K562 (cell line): ENCODE measurements at regions not wholly inside any gene's neighbourhood (a gene's known extent, or its start where the extent isn't known, plus 50 kb on each side); places are given as distances from the start of the nearest gene placed in this dataset.

Source experiments
- ATAC-seq: fragments of 200-7000 bp; cut with Tn5 transposase; 3 replicates; pipeline ENCODE4 v1.9.1; 2020; ENCODE audit warnings: moderate library complexity
- BruUV-seq: library from RNA; stranded (reverse); fragments of 400-500 nt; replicated peaks from 2 replicates; lab custom pipeline; 2021; lab: Mats Ljungman, UMichigan
- CTCF ChIA-PET: fragments of 300-600 bp; formaldehyde crosslinking; extraction: SDS; loops from one replicate; lab custom pipeline; 2021; ENCODE audit warnings: low intra/inter-chr PET ratio; lab: Yijun Ruan, JAX
- POLR2A ChIA-PET: fragments of 300-600, 350-650 bp; sonication (Branson Sonifier 250); formaldehyde crosslinking; extraction: SDS; loops from one replicate; lab custom pipeline; 2021; ENCODE audit warnings: antibody characterized with exemption, inconsistent platforms; lab: Yijun Ruan, JAX
- DNase-seq, 4 experiments: peaks; one replicate each; pipeline versions ENCODE4 v3.0.0 to v3.0.0-alpha.2; 2011 to 2018; ENCODE audit warnings: low spot score in 3 of 4, mixed read lengths in 3 of 4; ENCODE audit errors: extremely low read depth in 1 of 4
- FAIRE-seq: peaks from 2 replicates; lab custom pipeline; 2011; peaks lifted over from hg19 to GRCh38; lab: Jason Lieb, UNC
- H2AFZ ChIP-seq: 2 replicates; pipeline ENCODE4 v1.6.0; 2011; ENCODE audit warnings: low read depth, low read length, control low read depth, inconsistent platforms
- H3K27ac ChIP-seq: fragments of 200-600 bp; 3 replicates; pipeline ENCODE4 v1.8.0; 2011; ENCODE audit warnings: low read depth, mild to moderate bottlenecking, control low read depth, inconsistent platforms, low read length, moderate library complexity, mixed read lengths; ENCODE audit errors: extremely low read depth
- H3K27me3 ChIP-seq, 2 experiments: fragments of 300-600 bp in 1 of 2; 2 replicates in 1 of 2; 3 replicates in 1 of 2; pipeline versions ENCODE4 v1.6.0 to v1.8.0; 2011; ENCODE audit warnings: inconsistent platforms in 2 of 2, low read length in 2 of 2, mild to moderate bottlenecking in 1 of 2, mixed read lengths in 1 of 2, moderate library complexity in 1 of 2; ENCODE audit not compliant: control insufficient read depth in 2 of 2, insufficient read depth in 2 of 2
- H3K36me3 ChIP-seq: fragments of 300-600 bp; 3 replicates; pipeline ENCODE4 v1.8.0; 2011; ENCODE audit warnings: mild to moderate bottlenecking, low read length, inconsistent platforms; ENCODE audit not compliant: control insufficient read depth, insufficient read depth
- H3K4me1 ChIP-seq, 2 experiments: fragments of 200-600 bp in 1 of 2; replicated peaks in 1 of 2; 2 replicates in 1 of 2; 3 replicates in 1 of 2; pipeline versions ENCODE4 v1.5.1 to v1.8.0; 2011; ENCODE audit warnings: inconsistent platforms in 2 of 2, low read length in 2 of 2, mild to moderate bottlenecking in 1 of 2, mixed read lengths in 1 of 2, moderate library complexity in 1 of 2; ENCODE audit not compliant: control insufficient read depth in 2 of 2, insufficient read depth in 2 of 2
- H3K4me2 ChIP-seq: 2 replicates; pipeline ENCODE4 v1.6.1; 2011; ENCODE audit warnings: low read length, control low read depth, inconsistent platforms, mixed read lengths; ENCODE audit not compliant: insufficient read depth
- H3K4me3 ChIP-seq: fragments of 200-600 bp; sonication (generic), shearing (Covaris generic); 2 replicates; pipeline ENCODE4 v1.5.1; 2016; ENCODE audit warnings: control low read depth, inconsistent platforms
- H3K79me2 ChIP-seq: fragments of 200-600 bp; 3 replicates; pipeline ENCODE4 v1.8.0; 2011; ENCODE audit warnings: low read length, inconsistent platforms; ENCODE audit not compliant: control insufficient read depth, insufficient read depth
- H3K9ac ChIP-seq, 2 experiments: 2 replicates each; pipeline versions ENCODE4 v1.6.0 to v1.6.1; 2011; ENCODE audit warnings: low read depth in 2 of 2, low read length in 2 of 2, control low read depth in 1 of 2, inconsistent platforms in 1 of 2, mild to moderate bottlenecking in 1 of 2, mixed read lengths in 1 of 2; ENCODE audit not compliant: insufficient read depth in 1 of 2
- H3K9me1 ChIP-seq: one replicate; pipeline ENCODE4 v1.6.0; 2011; ENCODE audit warnings: inconsistent platforms, mild to moderate bottlenecking, low read length, moderate library complexity; ENCODE audit not compliant: control insufficient read depth, insufficient read depth
- H3K9me3 ChIP-seq: replicated peaks from 2 replicates; pipeline ENCODE4 v1.5.1; 2011; ENCODE audit warnings: low read depth, low read length, inconsistent platforms; ENCODE audit not compliant: control insufficient read depth, insufficient read depth
- H4K20me1 ChIP-seq: replicated peaks from 2 replicates; pipeline ENCODE4 v1.6.1; 2011; ENCODE audit warnings: low read length, inconsistent platforms, mixed read lengths; ENCODE audit not compliant: control insufficient read depth, insufficient read depth
- ATF1 ChIP-seq, 2 experiments: fragments of 450-650 bp in 1 of 2; IDR thresholded peaks; 2 replicates each; pipeline ENCODE4 v1.6.1; 2016; ENCODE audit warnings: missing compliant biosample characterization in 1 of 2, missing genetic modification characterization in 1 of 2
- BACH1 ChIP-seq: fragments of 200-800 bp; sonication (Bioruptor generic); IDR thresholded peaks from 2 replicates; pipeline ENCODE4 v1.6.1; 2016; ENCODE audit warnings: missing genetic modification characterization, missing compliant biosample characterization
- MAFF ChIP-seq: IDR thresholded peaks from 2 replicates; pipeline ENCODE4 v1.6.1; 2012; ENCODE audit warnings: low read length, improper control_type of control experiment
- ZNF134 ChIP-seq: fragments of 250-450 bp; sonication (Bioruptor Pico); conservative IDR thresholded peaks from 2 replicates; pipeline ENCODE4 v1.4.0; 2020
- WGBS: fragments of 100-300 bp; shearing (Covaris generic); methylation state at CpG from one replicate; pipeline ENCODE4 v1.1.6; 2016; ENCODE audit warnings: low coverage, mixed read lengths; ENCODE audit not compliant: insufficient coverage; ENCODE audit errors: missing lambda C conversion rate; 5-methylcytosine and 5-hydroxymethylcytosine counted together
- in situ Hi-C: fragments of 300-500 bp; cut with MboI; formaldehyde crosslinking; loops from 4 replicates; pipeline ENCODE4 v1.15.0; 2018; ENCODE audit warnings: inconsistent platforms, mixed read lengths
- intact Hi-C: fragments of 100-400 bp; cut with micrococcal nuclease; formaldehyde crosslinking; loops from 2 replicates; pipeline ENCODE4 v1.14.2; 2022
- TF ChIP-seq, protein P1 (sequence below): fragments of 250-450 bp; sonication (Bioruptor Pico); IDR thresholded peaks from 2 replicates; pipeline ENCODE4 v1.4.0; 2020; ENCODE audit warnings: borderline replicate concordance

DNA sequence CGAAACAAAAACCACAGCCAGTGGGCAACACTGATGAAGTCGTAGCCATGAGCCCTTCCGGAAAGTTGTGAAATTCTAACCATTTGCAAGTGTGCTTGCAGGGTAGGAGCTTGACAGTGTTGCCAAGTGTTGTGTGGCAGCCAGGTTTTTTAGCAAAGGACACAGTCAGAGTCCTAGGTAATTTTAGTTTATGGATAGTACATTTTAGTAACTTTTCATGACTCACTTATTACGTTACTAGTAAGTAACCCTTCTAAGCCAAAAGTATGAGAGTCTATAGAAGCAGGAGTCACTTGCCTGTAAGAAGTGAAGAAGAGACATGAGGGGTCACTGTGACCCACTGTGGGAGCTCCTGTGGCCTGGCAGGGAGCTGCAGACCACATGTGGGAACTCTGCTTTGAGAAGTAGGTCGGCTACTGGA, 54.8 kb upstream of the ADPGK start (continued):
- TF ChIP-seq, protein P1, sequence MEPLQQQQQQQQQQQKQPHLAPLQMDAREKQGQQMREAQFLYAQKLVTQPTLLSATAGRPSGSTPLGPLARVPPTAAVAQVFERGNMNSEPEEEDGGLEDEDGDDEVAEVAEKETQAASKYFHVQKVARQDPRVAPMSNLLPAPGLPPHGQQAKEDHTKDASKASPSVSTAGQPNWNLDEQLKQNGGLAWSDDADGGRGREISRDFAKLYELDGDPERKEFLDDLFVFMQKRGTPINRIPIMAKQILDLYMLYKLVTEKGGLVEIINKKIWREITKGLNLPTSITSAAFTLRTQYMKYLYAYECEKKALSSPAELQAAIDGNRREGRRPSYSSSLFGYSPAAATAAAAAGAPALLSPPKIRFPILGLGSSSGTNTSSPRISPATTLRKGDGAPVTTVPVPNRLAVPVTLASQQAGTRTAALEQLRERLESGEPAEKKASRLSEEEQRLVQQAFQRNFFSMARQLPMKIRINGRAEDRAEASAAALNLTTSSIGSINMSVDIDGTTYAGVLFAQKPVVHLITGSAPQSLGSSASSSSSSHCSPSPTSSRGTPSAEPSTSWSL (CRISPR knock-in tag), result no peak
- no peak for TF ChIP-seq MAFF
- TF ChIP-seq ZNF134 (CRISPR knock-in tag), result no peak
- TF ChIP-seq BACH1 (tag), result no peak
- TF ChIP-seq, all 486 proteins: peak for 0

DNA sequence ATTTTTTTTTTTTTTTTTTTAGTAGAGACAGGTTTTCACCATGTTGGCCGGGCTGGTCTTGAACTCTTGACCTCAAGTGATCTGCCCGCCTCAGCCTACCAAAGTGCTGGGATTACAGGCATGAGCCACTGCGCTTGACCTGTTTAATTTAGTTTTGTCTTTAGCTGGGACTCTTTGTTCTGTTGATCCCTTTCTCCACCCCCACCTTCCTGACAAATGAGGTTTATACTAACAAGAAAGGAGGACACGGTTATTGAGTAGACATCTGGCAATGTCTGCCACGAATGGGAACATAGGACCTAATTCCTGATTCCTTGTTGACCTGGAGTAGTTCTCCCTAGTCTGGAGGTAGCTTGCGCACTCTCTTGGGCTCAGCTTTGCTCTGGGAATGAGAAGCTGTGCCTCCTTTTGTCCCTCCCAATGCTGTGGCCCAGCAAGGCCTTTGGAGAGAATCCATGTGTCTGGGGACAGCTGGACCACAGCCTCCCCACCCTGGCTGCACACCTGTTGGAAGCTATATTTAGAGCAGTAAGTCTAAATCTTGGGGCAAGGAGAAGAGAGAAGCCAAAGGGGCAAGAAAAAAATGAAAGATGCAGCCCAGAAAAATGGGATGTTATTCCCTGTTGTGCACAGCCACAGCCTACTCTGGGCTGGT, 53.2 kb upstream of the ADPGK start:
- Histone ChIP-seq H3K79me2 (no peaks in the 10 kb centered on the region), H3K4me3 (no peak overlapping the region), H3K9me1 (no peaks in the 10 kb centered on the region), H3K9ac (no peak overlapping the region), H3K27me3 (peaks cover 2 to 8% of the 10 kb centered on the region in 2 experiments; a peak in 2 of 5 replicates), H3K4me2 (no peak overlapping the region), H4K20me1 (no peaks in the 10 kb centered on the region), H3K36me3 (no peaks in the 10 kb centered on the region), H3K9me3 (no peaks in the 10 kb centered on the region), H2AFZ (no peak overlapping the region), H3K27ac (no peak overlapping the region), H3K4me1 (no peaks in the 10 kb centered on the region)
- ChIA-PET POLR2A (interaction anchor here (0.6 kb wide), 1 partner anchor 31 kb away, joined by 3 read pairs; no protein-coding TSS in a partner anchor), CTCF (no interaction called here)
- FAIRE-seq (no peak), DNase-seq (no peak), ATAC-seq (no peak)
- no TSS peak for BruUV-seq
- in situ Hi-C loops, result no loop called here
- intact Hi-C loops, result no loop called here
- WGBS, result 3% methylated on average over 6 of the region's 6 CpGs
- TF ChIP-seq ATF1 (CRISPR knock-in tag; IDR thresholded peaks at IDR 0.05) (no peak), ATF1 (tag; IDR thresholded peaks at IDR 0.05) (no peak)
